HG03025 (cell line): ENCODE measurements at regions not wholly inside any gene's neighbourhood (a gene's known extent, or its start where the extent isn't known, plus 50 kb on each side); places are given as distances from the start of the nearest gene placed in this dataset.

ENCODE experiments used
- ATAC-seq: cut with Tn5 transposase; IDR thresholded peaks from one replicate; pipeline ENCODE4 v1.9.1; 2021; ENCODE audit warnings: mild to moderate bottlenecking, moderate library complexity; ENCODE audit not compliant: unreplicated experiment, low FRiP score

DNA sequence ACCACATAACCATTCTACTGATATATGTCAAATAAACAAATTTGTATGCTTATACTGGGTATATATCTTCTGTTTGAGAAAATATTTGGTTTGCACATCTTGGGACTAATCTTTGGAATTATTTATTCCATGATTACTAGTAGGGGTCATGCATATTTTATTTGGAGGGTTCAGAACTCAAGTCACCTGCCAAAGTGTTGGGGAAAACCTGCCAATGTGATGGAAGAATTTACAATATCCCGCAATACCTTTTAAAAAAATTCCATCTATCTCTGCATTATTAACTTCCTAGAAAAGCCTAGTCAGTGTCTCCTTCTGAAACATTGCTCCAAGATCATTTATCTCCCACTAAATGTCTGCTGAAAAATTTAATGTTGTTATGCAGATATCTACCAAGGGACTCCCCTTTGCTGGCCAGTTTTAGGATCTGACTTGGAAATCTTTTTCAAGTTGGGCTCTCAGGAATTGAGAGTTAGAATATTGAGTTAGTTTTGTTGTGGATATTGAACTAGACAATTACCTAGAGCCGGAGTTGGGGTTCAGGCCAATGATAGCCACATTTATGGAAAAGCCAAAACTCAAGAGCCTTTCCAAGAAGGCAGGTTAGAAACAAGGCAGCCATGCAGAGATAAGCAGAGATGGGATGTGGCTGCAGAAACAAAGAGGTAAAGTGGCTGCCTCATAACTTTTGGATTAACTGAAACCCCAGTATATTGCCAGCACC, 425.2 kb downstream of the ADAMTS20 start:
- no peak for ATAC-seq

GRCh38 chr12:43123461-43123860, 428.5 kb downstream of the ADAMTS20 start:
- ATAC-seq = no peak

DNA sequence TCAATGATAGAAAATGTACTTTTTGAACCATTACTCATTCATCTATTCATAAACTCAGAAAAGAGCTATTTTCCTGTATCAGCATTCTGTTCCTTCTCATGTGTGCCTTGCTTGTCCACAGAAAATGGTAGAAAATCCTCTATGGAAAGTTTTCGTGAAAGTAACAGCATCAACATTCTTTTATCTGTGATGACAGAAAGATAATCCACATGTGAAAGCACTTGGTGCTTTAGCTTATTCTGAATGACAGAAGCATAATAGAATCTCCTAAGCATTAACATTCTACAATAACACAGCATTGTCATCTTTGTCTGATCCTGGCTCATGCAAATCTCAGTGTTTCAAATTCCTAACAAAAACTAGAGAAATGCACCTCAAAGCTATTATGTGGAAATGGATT, 431.9 kb downstream of the ADAMTS20 start:
- ATAC-seq = no peak

GRCh38 chr12:43118881-43119280, 433.1 kb downstream of the ADAMTS20 start:
- ATAC-seq = no peak

GRCh38 chr12:43118234-43118633, 433.8 kb downstream of the ADAMTS20 start:
- no peak for ATAC-seq

GRCh38 chr12:43117226-43117930, 434.6 kb downstream of the ADAMTS20 start:
- no peak for ATAC-seq

DNA sequence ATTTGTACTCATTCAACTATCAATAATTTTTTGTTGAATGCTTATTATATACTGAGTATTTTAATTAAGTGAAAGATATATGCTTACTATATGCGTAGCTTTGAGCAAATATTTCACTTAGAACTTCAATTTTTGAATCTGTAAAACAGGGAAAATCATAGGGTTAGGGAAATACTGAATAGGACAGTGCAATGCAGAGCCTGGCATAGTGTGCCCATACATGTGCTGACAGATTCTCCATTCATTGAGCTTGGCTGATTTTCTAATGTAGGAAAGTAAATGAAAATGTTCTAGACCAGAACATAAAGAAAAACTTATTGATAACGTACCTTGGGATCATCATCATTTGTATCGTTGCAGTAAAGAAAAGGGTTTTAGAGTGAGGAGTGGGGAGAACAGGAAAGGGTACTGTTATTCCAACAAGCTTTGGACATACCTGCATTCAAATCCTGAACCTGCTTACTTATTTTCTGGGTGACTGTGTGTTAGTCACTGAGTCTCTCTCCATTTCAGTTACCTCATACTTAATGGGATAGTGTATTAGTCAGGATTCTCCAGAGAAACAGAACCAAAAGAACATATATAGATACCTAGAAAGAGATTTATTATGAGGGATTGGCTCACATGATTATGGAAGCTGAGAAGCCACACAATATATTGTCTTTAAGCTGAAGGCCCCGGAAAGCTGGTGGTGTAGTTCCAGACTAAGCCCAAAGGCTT, 436.4 kb downstream of the ADAMTS20 start:
- no peak for ATAC-seq

- ATAC-seq = no peak
These were observed 437.7 kb downstream of the ADAMTS20 start for GRCh38 chr12:43114316-43114715.

DNA sequence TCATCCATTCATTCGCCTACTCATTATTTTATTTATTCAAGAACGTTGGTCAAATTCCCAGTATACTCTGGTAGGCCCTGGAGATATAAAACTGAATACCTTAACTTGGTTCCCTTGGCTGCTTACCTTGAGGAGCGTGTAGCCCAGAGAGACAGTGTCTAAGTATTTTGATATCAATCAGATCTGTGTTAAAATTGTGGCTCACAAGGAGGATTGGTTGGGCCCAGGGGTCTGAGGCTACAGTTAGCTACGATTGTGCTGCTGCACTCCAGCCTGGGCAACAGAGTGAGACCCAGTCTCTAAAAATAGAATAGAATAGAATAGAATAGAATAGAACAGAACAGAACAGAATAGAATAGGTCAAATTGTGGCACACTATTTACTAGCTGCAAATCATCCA, 438.4 kb downstream of the ADAMTS20 start:
- ATAC-seq = no peak

GRCh38 chr12:43113135-43113534, 438.9 kb downstream of the ADAMTS20 start:
- no peak for ATAC-seq

DNA sequence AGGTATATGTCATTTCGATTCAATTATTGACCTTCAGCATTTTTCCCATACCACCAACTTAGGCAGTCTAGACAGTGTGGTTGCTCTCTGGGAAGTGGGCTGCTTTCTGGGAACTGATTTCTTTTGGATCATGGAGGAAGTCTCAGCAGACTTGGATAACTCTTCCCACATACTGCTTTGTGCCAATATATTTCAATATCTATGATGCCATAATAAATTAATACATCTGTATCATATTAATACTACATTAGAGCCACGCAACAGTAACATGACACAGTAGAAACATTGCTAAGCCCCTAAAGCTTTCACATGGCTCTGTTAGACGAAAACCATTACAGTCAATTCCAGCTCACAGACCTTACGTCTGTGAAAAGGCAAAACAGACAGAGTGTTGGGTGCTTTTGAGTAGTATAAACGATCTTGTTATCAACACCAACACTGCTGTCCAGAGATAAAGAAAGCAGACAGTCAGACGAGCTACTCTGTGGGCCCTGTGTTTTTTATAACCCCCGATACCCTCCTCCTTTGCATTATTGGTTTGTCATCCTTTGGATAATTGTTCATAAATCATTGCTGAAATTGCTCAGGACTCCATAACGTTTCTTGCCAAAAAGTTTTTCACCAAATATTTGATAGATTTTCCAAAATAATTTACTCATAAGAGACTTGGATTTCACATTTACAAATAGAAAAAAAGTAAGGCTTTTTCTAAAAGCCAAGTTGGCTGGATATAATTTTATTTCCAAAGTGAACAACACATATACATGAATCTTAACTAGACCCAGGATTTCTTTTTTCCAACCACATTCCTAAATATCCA, 439.7 kb downstream of the ADAMTS20 start:
- ATAC-seq = no peak

DNA sequence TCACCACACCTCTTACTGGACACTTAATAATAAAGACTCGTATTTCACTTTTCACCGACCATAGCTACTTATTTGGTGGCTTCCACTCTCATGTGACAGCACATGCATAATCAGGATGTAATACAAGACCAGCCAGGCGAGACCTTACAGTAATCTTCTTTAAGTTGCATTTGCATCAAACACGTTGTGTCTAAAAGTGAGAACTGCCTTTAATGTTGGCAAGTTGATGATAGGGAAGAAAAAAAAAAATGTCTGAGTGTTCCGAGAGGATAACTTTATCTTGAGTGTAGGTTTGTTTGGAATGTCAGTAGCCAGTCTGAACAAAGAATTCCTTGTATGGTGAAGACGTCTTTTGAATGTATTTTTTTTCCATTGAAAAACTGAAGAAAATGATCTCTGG, 440.4 kb downstream of the ADAMTS20 start:
- no peak for ATAC-seq

DNA sequence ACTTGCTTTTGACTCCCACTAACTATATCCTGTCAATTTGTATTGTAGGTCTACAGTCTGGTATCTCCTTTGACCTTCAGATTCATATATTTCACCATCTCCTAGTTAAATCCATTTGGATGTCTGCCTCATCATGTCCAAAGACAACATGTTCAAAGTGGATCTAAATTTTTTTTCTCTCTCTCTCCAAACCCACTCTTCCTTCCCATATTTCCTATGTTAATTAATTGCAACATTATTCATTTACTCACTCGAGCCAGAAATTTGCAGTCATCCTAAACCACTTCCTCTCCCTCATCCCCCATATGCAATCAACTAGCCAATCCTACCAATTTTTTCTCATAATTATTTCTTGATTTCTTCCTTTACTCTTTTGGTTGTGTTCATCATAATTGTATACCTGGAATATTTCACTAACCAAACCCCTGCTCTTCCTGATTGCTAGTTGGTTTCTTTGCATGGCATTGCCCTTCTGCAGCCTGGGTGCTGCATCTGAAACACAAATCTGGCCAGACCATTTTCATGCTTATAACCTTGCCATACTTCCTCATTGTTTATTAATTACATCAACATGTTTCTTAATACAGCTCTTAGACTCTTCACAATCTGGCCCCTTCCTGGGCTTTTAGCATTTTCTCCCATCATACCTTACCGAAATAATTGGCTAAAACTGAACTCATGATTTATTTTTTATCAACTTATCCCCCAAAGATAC, 442.2 kb downstream of the ADAMTS20 start:
- no peak for ATAC-seq

- no peak for ATAC-seq
These were observed 443.3 kb downstream of the ADAMTS20 start for GRCh38 chr12:43108656-43109055.

- ATAC-seq = no peak
These were observed 444.8 kb downstream of the ADAMTS20 start for GRCh38 chr12:43107026-43107775.

DNA sequence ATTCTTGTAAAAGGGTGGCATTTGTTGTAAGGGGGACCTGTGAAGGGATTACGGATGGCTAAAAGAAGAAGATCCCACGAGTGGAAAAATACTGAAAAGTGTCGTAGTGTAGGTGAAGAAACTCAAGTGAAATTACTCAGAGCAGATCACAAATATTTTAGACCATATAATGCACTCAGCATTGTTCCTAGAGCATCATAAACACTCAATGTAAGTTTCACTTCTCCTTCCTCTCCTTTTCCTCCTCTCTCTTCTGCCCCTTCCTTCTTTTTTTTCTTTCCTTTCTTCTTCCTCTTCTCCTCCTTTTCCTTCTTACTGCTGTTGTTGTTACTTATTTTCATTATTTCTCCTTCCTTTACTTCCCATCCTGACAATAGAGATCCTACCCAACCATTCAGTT, 445.6 kb downstream of the ADAMTS20 start:
- ATAC-seq = no peak

DNA sequence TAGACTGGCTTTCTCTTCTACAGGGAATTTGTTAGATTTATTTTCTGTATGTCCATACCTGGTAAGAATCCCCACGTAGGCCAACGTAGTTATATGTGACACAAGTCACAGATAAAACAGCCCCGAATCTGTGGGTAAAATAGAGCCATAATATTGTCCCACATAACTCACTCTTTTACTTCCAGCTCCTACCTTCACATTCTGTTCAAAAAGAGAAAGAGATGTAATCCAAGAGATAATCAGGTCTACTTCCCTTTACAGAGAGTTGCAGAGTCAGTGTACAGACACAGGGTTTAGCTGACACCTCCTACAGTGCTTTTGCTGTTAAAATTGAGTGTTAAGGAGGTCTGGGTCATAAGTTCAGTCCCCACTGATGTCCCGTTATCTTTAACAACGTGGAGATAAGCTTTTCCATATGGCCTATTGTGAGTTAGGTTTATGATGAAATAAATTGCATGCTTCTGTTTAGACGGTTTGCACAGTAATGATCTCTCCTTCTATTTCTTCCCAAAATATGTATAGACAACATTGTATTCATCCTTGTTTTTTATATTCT, 446.5 kb downstream of the ADAMTS20 start:
- ATAC-seq = no peak

DNA sequence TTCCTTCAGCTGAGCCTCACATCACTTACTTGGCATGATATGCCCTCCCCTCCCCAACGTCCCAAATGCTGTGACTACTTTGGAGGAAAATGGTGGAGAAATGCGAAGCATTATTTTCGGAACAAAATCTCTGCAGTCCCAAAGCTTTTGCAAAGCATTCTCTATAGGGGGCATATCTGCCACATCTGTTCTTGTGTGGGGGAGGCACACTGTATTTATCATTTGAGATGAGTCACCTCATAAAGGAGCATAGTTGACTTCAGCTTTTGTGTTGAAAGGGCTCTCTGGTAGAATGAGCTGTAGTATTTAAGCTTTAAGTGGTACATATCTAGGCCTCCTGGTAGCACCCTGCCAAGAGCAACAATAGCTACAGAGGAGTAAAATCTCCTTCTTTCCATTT, 447.5 kb downstream of the ADAMTS20 start:
- no peak for ATAC-seq

DNA sequence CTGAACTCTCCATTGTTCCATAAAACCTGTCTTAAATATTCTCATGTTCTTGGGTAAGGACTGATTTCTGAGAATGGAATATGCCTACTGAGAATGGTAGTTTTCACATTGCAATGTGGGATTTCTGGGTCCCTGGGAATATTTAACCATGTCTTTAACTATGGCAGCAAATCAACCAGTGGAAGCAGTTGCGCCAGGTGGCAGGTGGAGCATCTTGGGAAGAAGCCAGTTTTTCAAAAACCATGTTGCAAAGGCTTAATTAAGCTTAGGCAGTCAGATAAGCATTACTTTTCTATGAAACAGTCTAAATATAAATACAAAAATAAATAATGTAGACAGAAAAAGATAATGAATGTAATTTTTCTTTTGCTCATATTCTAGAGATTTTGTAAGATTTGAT, 448.1 kb downstream of the ADAMTS20 start:
- no peak for ATAC-seq
